HL-60/S4 treated with retinoic acid at 250 ng/mL for 4 days and 3 days (cell line): ENCODE measurements at regions not wholly inside any gene's neighbourhood (a gene's known extent, or its start where the extent isn't known, plus 50 kb on each side); places are given as distances from the start of the nearest gene placed in this dataset.
"Not testable (repeated sequence)": the region's sequence is repeated elsewhere in the genome, so short reads cannot be mapped to it uniquely, and the experiment has no call there.

Experiments used
- in situ Hi-C: fragments of 300-500 bp; cut with MboI; formaldehyde crosslinking; loops from 2 replicates; pipeline ENCODE4 v1.7.0; 2022; ENCODE audit warnings: low sequenced_read_pairs

GRCh38 chr2:64738026-64738425 is 84.3 kb upstream of the SERTAD2 start:
- in situ Hi-C loops, result loop anchor here (10.0 kb wide), 1 partner anchor 83 kb away; the partner anchor contains the start of gene SERTAD2

GRCh38 chr2:64742678-64743077 is 89.0 kb upstream of the SERTAD2 start:
- in situ Hi-C loops, result no loop called here

- in situ Hi-C loops, result no loop called here
These were observed 90.1 kb upstream of the SERTAD2 start for GRCh38 chr2:64743739-64744330.

- in situ Hi-C loops, result no loop called here
These were observed 91.8 kb upstream of the SERTAD2 start for GRCh38 chr2:64745562-64745961.

- in situ Hi-C loops, result not testable (repeated sequence)
These were observed 94.0 kb upstream of the SERTAD2 start for GRCh38 chr2:64747690-64748091.

- in situ Hi-C loops, result no loop called here
These were observed 94.4 kb upstream of the SERTAD2 start for GRCh38 chr2:64748147-64748546.

GRCh38 chr2:64748561-64748960 is 94.8 kb upstream of the SERTAD2 start:
- in situ Hi-C loops, result no loop called here

GRCh38 chr2:64749446-64749845 is 95.7 kb upstream of the SERTAD2 start:
- in situ Hi-C loops, result no loop called here

- in situ Hi-C loops, result no loop called here
These were observed 96.5 kb upstream of the SERTAD2 start for GRCh38 chr2:64750001-64750816.

- in situ Hi-C loops, result no loop called here
These were observed 97.1 kb upstream of the SERTAD2 start for GRCh38 chr2:64750817-64751285.

- in situ Hi-C loops, result no loop called here
These were observed 97.9 kb upstream of the SERTAD2 start for GRCh38 chr2:64751286-64752260.

GRCh38 chr2:64753399-64753798 is 99.7 kb upstream of the SERTAD2 start:
- in situ Hi-C loops, result no loop called here

GRCh38 chr2:64754570-64754969 is 100.9 kb upstream of the SERTAD2 start:
- in situ Hi-C loops, result no loop called here

GRCh38 chr2:64757126-64757525 is 103.4 kb upstream of the SERTAD2 start:
- in situ Hi-C loops, result no loop called here

- in situ Hi-C loops, result no loop called here
These were observed 106.4 kb upstream of the SERTAD2 start for GRCh38 chr2:64760128-64760527.

- in situ Hi-C loops, result no loop called here
These were observed 108.7 kb upstream of the SERTAD2 start for GRCh38 chr2:64762301-64762997.

- in situ Hi-C loops, result no loop called here
These were observed 109.4 kb upstream of the SERTAD2 start for GRCh38 chr2:64763126-64763525.

GRCh38 chr2:64765160-64765805 is 111.6 kb upstream of the SERTAD2 start:
- in situ Hi-C loops, result no loop called here

- in situ Hi-C loops, result no loop called here
These were observed 113.3 kb upstream of the SERTAD2 start for GRCh38 chr2:64766841-64767669.
